GM23248 (cell line): ENCODE measurements at regions not wholly inside any gene's neighbourhood (a gene's known extent, or its start where the extent isn't known, plus 50 kb on each side); places are given as distances from the start of the nearest gene placed in this dataset.

Experiments
- DNase-seq: peaks from one replicate; pipeline ENCODE4 v3.0.0-alpha.2; 2015
- H2AFZ ChIP-seq: fragments of 200-600 bp; sonication (generic); 2 replicates; pipeline ENCODE4 v1.6.1; 2016; ENCODE audit warnings: antibody characterized with exemption
- H3F3A ChIP-seq: fragments of 200-600 bp; sonication (generic); 2 replicates; pipeline ENCODE4 v1.6.1; 2016; ENCODE audit warnings: mild to moderate bottlenecking, antibody characterized with exemption, mixed run types; ENCODE audit not compliant: insufficient read depth
- H3K27ac ChIP-seq: fragments of 200-600 bp; sonication (generic); 2 replicates; pipeline ENCODE4 v1.5.1; 2016; ENCODE audit warnings: mild to moderate bottlenecking
- H3K27me3 ChIP-seq: fragments of 200-600 bp; sonication (generic); replicated peaks from 2 replicates; pipeline ENCODE4 v1.6.1; 2016; ENCODE audit warnings: mild to moderate bottlenecking; ENCODE audit not compliant: insufficient read depth
- H3K36me3 ChIP-seq: fragments of 200-600 bp; sonication (generic); 2 replicates; pipeline ENCODE4 v1.6.1; 2016; ENCODE audit warnings: low read depth, mild to moderate bottlenecking
- H3K4me1 ChIP-seq: fragments of 200-600 bp; sonication (generic); 2 replicates; pipeline ENCODE4 v1.6.1; 2016; ENCODE audit warnings: mild to moderate bottlenecking; ENCODE audit not compliant: insufficient read depth
- H3K4me2 ChIP-seq: fragments of 200-600 bp; sonication (generic); one replicate; pipeline ENCODE4 v1.6.1; 2016; ENCODE audit warnings: mild to moderate bottlenecking; ENCODE audit not compliant: unreplicated experiment
- H3K4me3 ChIP-seq: fragments of 200-600 bp; sonication (generic); 2 replicates; pipeline ENCODE4 v1.5.1; 2016; ENCODE audit warnings: mild to moderate bottlenecking
- H3K79me2 ChIP-seq: fragments of 200-600 bp; sonication (generic); 2 replicates; pipeline ENCODE4 v1.6.1; 2016; ENCODE audit warnings: mild to moderate bottlenecking; ENCODE audit not compliant: insufficient read depth
- H3K9ac ChIP-seq: fragments of 200-600 bp; sonication (generic); 2 replicates; pipeline ENCODE4 v1.6.1; 2016; ENCODE audit warnings: mild to moderate bottlenecking
- H3K9me2 ChIP-seq: fragments of 200-600 bp; sonication (generic); 2 replicates; pipeline ENCODE4 v1.6.1; 2016; ENCODE audit warnings: mixed run types, mild to moderate bottlenecking, moderate library complexity; ENCODE audit not compliant: insufficient read depth
- H3K9me3 ChIP-seq: fragments of 200-600 bp; sonication (generic); one replicate; pipeline ENCODE4 v1.6.1; 2017; ENCODE audit warnings: low read depth
- H4K20me1 ChIP-seq: fragments of 200-600 bp; sonication (generic); 2 replicates; pipeline ENCODE4 v1.6.0; 2016; ENCODE audit not compliant: insufficient read depth
- EZH2 ChIP-seq: fragments of 200-600 bp; sonication (generic); IDR thresholded peaks from 2 replicates; pipeline ENCODE4 v1.6.1; 2018; ENCODE audit warnings: antibody characterized with exemption, mild to moderate bottlenecking; ENCODE audit not compliant: insufficient read depth, poor library complexity, severe bottlenecking
- EZH2phosphoT487 ChIP-seq: fragments of 200-600 bp; sonication (generic); IDR thresholded peaks from 2 replicates; pipeline ENCODE4 v1.6.1; 2018; ENCODE audit warnings: antibody characterized with exemption, moderate library complexity, mild to moderate bottlenecking, low read depth; ENCODE audit not compliant: insufficient read depth
- WGBS, 2 experiments: methylation state at CpG; one replicate each; pipeline ENCODE4 v1.1.6; 2015 to 2017; ENCODE audit warnings: low lambda C conversion rate in 2 of 2, low coverage in 1 of 2; ENCODE audit errors: missing lambda C conversion rate in 2 of 2; 5-methylcytosine and 5-hydroxymethylcytosine counted together
- in situ Hi-C: fragments of 300-500 bp; cut with MboI; formaldehyde crosslinking; loops from 2 replicates; pipeline ENCODE4 v1.15.0; 2020

DNA sequence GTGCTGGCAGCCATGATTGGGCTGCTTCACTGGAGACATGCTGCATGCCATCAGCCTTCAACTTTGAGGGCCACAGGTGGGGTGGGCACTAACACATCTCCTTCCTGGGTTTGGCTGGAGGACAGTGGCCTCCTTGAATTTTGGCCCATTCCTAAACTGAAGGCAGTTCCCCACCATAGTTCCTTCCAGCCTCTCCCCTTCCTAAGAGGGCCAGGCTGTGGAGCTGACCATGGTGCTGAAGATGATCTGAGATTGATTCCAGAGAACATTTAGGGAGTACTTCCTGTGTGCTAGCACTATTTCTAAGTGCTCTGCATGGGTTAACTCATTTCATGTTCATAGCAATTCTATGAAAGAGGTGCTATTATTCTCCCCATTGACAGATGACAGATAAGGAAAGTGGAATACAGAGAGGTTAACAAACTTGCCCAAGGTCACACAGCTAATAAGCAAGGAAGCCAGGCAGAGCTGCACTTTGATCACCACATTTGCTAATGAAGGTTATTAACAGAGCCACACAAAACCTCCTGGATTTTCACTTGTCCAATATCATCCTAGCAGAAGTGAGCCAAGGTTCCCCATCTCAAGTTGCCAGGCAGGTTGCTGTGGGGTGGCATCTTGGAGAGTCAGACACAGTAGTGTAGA, 175.3 kb downstream of the ZIC5 start:
- peak; percentile 46 for DNase-seq
- in situ Hi-C loops, result no loop called here
- Histone ChIP-seq H3K4me3 (no peak overlapping the region), H4K20me1 (no peaks in the 10 kb centered on the region), H3K9ac (no peak overlapping the region), H3K9me2 (no peaks in the 10 kb centered on the region), H2AFZ (no peak overlapping the region), H3K9me3 (no peaks in the 10 kb centered on the region), H3K4me1 (no peaks in the 10 kb centered on the region), H3K36me3 (no peaks in the 10 kb centered on the region), H3K27ac (no peak overlapping the region), H3F3A (no peaks in the 10 kb centered on the region), H3K4me2 (no peak overlapping the region), H3K79me2 (no peaks in the 10 kb centered on the region), H3K27me3 (no peaks in the 10 kb centered on the region)
- no peak for TF ChIP-seq EZH2
- no peak for TF ChIP-seq EZH2phosphoT487

DNA sequence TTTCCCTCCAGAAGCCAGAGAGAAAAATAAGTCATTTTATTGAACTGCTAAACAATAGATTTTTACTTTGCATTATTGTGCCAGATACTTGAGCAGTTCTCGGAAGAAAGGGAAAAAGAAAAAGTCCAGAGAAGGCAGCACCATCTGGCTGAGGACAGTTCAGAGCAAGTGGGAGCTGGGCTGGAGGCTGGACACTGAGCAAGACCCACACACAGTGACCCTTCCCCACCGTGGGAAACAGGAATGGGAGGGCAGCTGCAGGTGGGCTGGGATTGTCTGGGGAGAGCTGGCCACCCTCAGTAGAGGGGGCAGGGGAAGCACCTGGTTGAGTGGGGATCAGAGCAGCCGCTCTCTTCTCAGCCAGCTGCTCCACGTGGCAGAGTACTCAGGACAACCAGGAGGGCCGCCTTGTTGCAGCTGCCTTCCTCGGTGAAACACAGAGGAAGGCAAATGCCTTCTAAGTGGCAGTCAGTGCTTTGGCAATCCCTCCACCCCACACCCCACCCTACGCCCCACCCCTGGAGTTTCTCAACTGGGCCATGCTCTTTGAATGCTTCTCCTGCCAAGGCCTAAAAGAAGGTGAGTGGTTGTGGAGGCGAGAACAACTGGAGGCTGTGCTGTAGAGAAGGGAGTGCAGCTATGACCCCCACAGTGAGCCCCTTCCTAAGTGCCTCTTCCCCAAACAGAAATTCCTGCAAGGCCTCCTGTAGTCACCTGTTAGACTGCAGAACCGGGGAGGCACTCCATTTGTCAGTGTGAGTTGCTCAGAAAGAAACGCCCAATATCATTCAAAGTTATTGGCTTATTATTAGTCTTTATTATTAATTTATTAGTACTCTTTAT, 179.3 kb downstream of the ZIC5 start:
- Histone ChIP-seq H3K27me3 (no peaks in the 10 kb centered on the region), H3K9me2 (no peaks in the 10 kb centered on the region), H3K4me2 (no peak overlapping the region), H3K79me2 (no peaks in the 10 kb centered on the region), H3K4me1 (no peaks in the 10 kb centered on the region), H3K36me3 (no peaks in the 10 kb centered on the region), H3K27ac (no peak overlapping the region), H4K20me1 (no peaks in the 10 kb centered on the region), H2AFZ (no peak overlapping the region), H3K9me3 (no peaks in the 10 kb centered on the region), H3F3A (no peaks in the 10 kb centered on the region), H3K4me3 (no peak overlapping the region), H3K9ac (no peak overlapping the region)
- 45 to 46% methylated on average over 9 to 10 of the region's 10 CpGs for WGBS, 2 experiments
- in situ Hi-C loops, result no loop called here
- TF ChIP-seq EZH2phosphoT487, result no peak
- no peak for DNase-seq

DNA sequence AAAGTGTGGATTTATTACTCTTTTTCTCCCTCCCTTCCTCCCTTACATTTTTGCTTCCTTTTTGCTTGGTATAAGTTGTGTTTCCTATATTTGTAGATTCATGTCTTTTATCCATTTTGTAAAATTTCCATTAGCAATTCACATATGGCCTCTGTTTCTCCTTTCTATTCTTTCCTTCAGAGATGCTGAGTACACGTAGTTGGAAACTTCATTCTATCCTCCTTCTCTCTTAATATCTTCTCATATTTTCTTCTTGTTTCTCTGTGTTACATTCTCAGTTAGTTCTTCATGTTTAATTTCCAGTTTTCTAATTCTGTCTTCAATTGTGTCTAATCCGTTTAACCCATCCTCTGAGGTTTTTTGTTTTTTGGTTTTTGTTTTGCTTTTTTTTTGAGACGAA, 188.9 kb downstream of the ZIC5 start:
- no peak overlapping the region for H3K4me3 ChIP-seq
- no peak overlapping the region for H2AFZ ChIP-seq
- H3K4me1 ChIP-seq, result no peaks in the 10 kb centered on the region
- no peaks in the 10 kb centered on the region for H3K27me3 ChIP-seq
- DNase-seq, result no peak
- no peaks in the 10 kb centered on the region for H3K9me2 ChIP-seq
- no peak for TF ChIP-seq EZH2phosphoT487
- no peak for TF ChIP-seq EZH2
- no peaks in the 10 kb centered on the region for H3K36me3 ChIP-seq
- in situ Hi-C loops, result no loop called here
- H3K4me2 ChIP-seq, result no peak overlapping the region
- 40 to 59% methylated on average over 3 of the region's 3 CpGs for WGBS, 2 experiments
- no peaks in the 10 kb centered on the region for H3K79me2 ChIP-seq
- no peak overlapping the region for H3K9ac ChIP-seq
- no peak overlapping the region for H3K27ac ChIP-seq
- no peaks in the 10 kb centered on the region for H4K20me1 ChIP-seq
- H3K9me3 ChIP-seq, result no peaks in the 10 kb centered on the region
- H3F3A ChIP-seq, result no peaks in the 10 kb centered on the region

DNA sequence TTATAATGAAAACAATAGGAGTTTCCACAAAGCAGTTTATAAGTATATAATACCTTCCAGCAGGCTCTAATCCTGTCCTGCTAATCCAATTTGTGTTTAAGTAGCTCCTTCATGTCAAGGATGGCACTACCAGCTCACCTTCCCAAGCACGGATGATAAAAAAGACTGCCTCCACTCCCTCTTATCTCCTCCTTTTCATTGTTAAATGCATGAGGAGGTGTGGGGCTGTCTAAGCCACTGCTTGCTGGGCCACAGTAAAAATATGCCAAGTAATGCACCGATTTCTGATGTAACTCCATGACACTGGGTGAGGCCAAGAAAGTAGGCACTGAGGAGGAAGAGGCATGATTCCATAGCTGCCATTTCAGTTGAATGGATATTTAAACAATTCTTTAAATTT, 193.1 kb downstream of the ZIC5 start:
- no peak overlapping the region for H2AFZ ChIP-seq
- no peak overlapping the region for H3K27ac ChIP-seq
- no peak overlapping the region for H3K4me2 ChIP-seq
- TF ChIP-seq EZH2phosphoT487, result no peak
- TF ChIP-seq EZH2, result no peak
- H3K9me2 ChIP-seq, result no peaks in the 10 kb centered on the region
- 51 to 58% methylated on average over 2 of the region's 2 CpGs for WGBS, 2 experiments
- no peaks in the 10 kb centered on the region for H3K9me3 ChIP-seq
- DNase-seq, result no peak
- H3K27me3 ChIP-seq, result no peaks in the 10 kb centered on the region
- in situ Hi-C loops, result no loop called here
- H3K79me2 ChIP-seq, result no peaks in the 10 kb centered on the region
- no peaks in the 10 kb centered on the region for H3K36me3 ChIP-seq
- H3K4me1 ChIP-seq, result no peaks in the 10 kb centered on the region
- H3K9ac ChIP-seq, result no peak overlapping the region
- H4K20me1 ChIP-seq, result no peaks in the 10 kb centered on the region
- H3K4me3 ChIP-seq, result no peak overlapping the region
- H3F3A ChIP-seq, result no peaks in the 10 kb centered on the region
